Neural cell (in vitro differentiated cells): ENCODE measurements at regions not wholly inside any gene's neighbourhood (a gene's known extent, or its start where the extent isn't known, plus 50 kb on each side); places are given as distances from the start of the nearest gene placed in this dataset.

ENCODE experiments used
- H2AFZ ChIP-seq: fragments of 200-600, 300-800 bp; sonication (generic), shearing (Covaris generic); 2 replicates; pipeline ENCODE4 v1.6.0; 2014; ENCODE audit warnings: low read depth, mild to moderate bottlenecking, antibody characterized with exemption, low read length, moderate library complexity
- H3F3A ChIP-seq: fragments of 200-600 bp; shearing (Covaris generic); 2 replicates; pipeline ENCODE4 v1.6.1; 2016; ENCODE audit warnings: mild to moderate bottlenecking, moderate library complexity, mixed read lengths, antibody characterized with exemption, low read length; ENCODE audit not compliant: insufficient read depth, poor library complexity, severe bottlenecking
- H3K27ac ChIP-seq: fragments of 200-600, 300-800 bp; sonication (generic), shearing (Covaris generic); 2 replicates; pipeline ENCODE4 v1.5.1; 2014; ENCODE audit warnings: mild to moderate bottlenecking, low read length, moderate library complexity
- H3K27me3 ChIP-seq: fragments of 300-800, 200-600 bp; sonication (generic), shearing (Covaris generic); 2 replicates; pipeline ENCODE4 v1.6.0; 2014; ENCODE audit warnings: mild to moderate bottlenecking, low read depth, low read length, moderate library complexity; ENCODE audit not compliant: insufficient read depth
- H3K36me3 ChIP-seq: fragments of 300-800, 200-600 bp; sonication (generic), shearing (Covaris generic); 2 replicates; pipeline ENCODE4 v1.5.1; 2014; ENCODE audit warnings: mild to moderate bottlenecking, antibody characterized with exemption, low read length, moderate library complexity; ENCODE audit not compliant: insufficient read depth
- H3K4me2 ChIP-seq: fragments of 300-800, 200-600 bp; sonication (generic), shearing (Covaris generic); 2 replicates; pipeline ENCODE4 v1.6.0; 2014; ENCODE audit warnings: mild to moderate bottlenecking, low read length
- H3K4me3 ChIP-seq: fragments of 300-800, 200-600 bp; sonication (generic), shearing (Covaris generic); 2 replicates; pipeline ENCODE4 v1.5.1; 2014; ENCODE audit warnings: mild to moderate bottlenecking, low read length, moderate library complexity
- H3K79me2 ChIP-seq: fragments of 200-600 bp; shearing (Covaris generic); replicated peaks from 2 replicates; pipeline ENCODE4 v1.6.0; 2014; ENCODE audit warnings: mild to moderate bottlenecking, low read length, moderate library complexity; ENCODE audit not compliant: insufficient read depth
- H3K9ac ChIP-seq: fragments of 300-800, 200-600 bp; sonication (generic), shearing (Covaris generic); 2 replicates; pipeline ENCODE4 v1.6.1; 2016; ENCODE audit warnings: mild to moderate bottlenecking, low read length, mixed read lengths
- H3K9me2 ChIP-seq: fragments of 200-600 bp; shearing (Covaris generic); 2 replicates; pipeline ENCODE4 v1.6.1; 2016; ENCODE audit warnings: mild to moderate bottlenecking, low read length, mixed read lengths; ENCODE audit not compliant: insufficient read depth
- H3K9me3 ChIP-seq: fragments of 200-600, 300-800 bp; sonication (generic), shearing (Covaris generic); 2 replicates; pipeline ENCODE4 v1.6.1; 2016; ENCODE audit warnings: mild to moderate bottlenecking, mixed run types, low read length, moderate library complexity, mixed read lengths
- H4K20me1 ChIP-seq: fragments of 200-600 bp; shearing (Covaris generic); 2 replicates; pipeline ENCODE4 v1.6.1; 2016; ENCODE audit warnings: mild to moderate bottlenecking, mixed run types; ENCODE audit not compliant: insufficient read depth
- CTCF ChIP-seq: fragments of 450-650 bp; IDR thresholded peaks from 2 replicates; pipeline ENCODE4 v1.5.1; 2014; ENCODE audit warnings: antibody characterized with exemption, mild to moderate bottlenecking, moderate library complexity; ENCODE audit not compliant: poor library complexity, severe bottlenecking
- EP300 ChIP-seq: fragments of 450-650 bp; conservative IDR thresholded peaks from 2 replicates; pipeline ENCODE4 v1.6.1; 2014; ENCODE audit warnings: antibody characterized with exemption, mild to moderate bottlenecking, moderate library complexity; ENCODE audit not compliant: poor library complexity, severe bottlenecking
- EZH2 ChIP-seq: fragments of 200-600, 300-800 bp; shearing (Covaris generic), sonication (generic); IDR thresholded peaks from 2 replicates; pipeline ENCODE4 v1.6.1; 2014; ENCODE audit warnings: antibody characterized with exemption, low read length, borderline replicate concordance, mild to moderate bottlenecking; ENCODE audit not compliant: insufficient read depth, poor library complexity, severe bottlenecking
- MXI1 ChIP-seq: fragments of 450-650 bp; conservative IDR thresholded peaks from 2 replicates; pipeline ENCODE4 v1.6.1; 2014; ENCODE audit warnings: antibody characterized with exemption, mild to moderate bottlenecking; ENCODE audit not compliant: poor library complexity, severe bottlenecking
- POLR2AphosphoS5 ChIP-seq: IDR thresholded peaks from 2 replicates; pipeline ENCODE4 v1.6.1; 2012
- RAD21 ChIP-seq: fragments of 450-650 bp; conservative IDR thresholded peaks from 2 replicates; pipeline ENCODE4 v1.6.1; 2014; ENCODE audit warnings: antibody characterized with exemption, mild to moderate bottlenecking, moderate library complexity
- REST ChIP-seq: IDR thresholded peaks from 2 replicates; pipeline ENCODE4 v1.6.1; 2012; ENCODE audit warnings: borderline replicate concordance
- SMC3 ChIP-seq: fragments of 450-650 bp; conservative IDR thresholded peaks from 2 replicates; pipeline ENCODE4 v1.6.1; 2014; ENCODE audit warnings: antibody characterized with exemption, mild to moderate bottlenecking, moderate library complexity; ENCODE audit not compliant: poor library complexity
- TAF1 ChIP-seq: IDR thresholded peaks from 2 replicates; pipeline ENCODE4 v1.6.1; 2012; ENCODE audit warnings: low read depth

GRCh38 chr2:144156736-144157640 is 362.9 kb downstream of the ZEB2 start:
- H3F3A ChIP-seq = no peaks in the 10 kb centered on the region
- no peaks in the 10 kb centered on the region for H3K9me3 ChIP-seq
- H2AFZ ChIP-seq = no peak overlapping the region
- H3K79me2 ChIP-seq = no peaks in the 10 kb centered on the region
- H4K20me1 ChIP-seq = no peaks in the 10 kb centered on the region
- H3K4me2 ChIP-seq = no peak overlapping the region
- no peak overlapping the region for H3K4me3 ChIP-seq
- no peaks in the 10 kb centered on the region for H3K27me3 ChIP-seq
- TF ChIP-seq SMC3 = no peak
- no peak for TF ChIP-seq EP300
- TF ChIP-seq POLR2AphosphoS5 = no peak
- TF ChIP-seq MXI1 = no peak
- no peak for TF ChIP-seq CTCF
- TF ChIP-seq EZH2 = no peak
- no peak for TF ChIP-seq RAD21
- no peak for TF ChIP-seq REST
- no peak for TF ChIP-seq TAF1
- H3K9ac ChIP-seq = no peak overlapping the region
- H3K27ac ChIP-seq = no peak overlapping the region
- no peaks in the 10 kb centered on the region for H3K36me3 ChIP-seq
- no peaks in the 10 kb centered on the region for H3K9me2 ChIP-seq

DNA sequence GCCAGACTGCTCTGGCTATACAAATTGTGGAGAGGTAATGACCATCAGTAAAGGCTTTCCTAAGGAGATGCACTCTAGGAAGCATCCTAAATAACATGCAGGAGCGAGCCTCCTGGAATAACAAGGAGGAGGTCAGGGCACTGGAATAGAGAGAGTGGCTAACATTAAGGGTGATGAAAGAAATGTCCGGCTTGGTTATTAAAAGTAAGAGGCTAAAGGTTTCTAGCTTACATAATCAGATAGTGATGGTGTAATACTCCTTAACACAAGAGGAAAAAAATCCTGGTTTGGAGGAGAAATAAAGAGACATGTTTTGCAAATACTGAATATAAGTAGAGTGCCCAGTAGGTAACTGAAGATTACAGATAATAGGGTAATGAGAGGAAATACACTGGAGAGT is 365.7 kb downstream of the ZEB2 start:
- no peaks in the 10 kb centered on the region for H3F3A ChIP-seq
- H3K9ac ChIP-seq = no peak overlapping the region
- no peaks in the 10 kb centered on the region for H3K9me3 ChIP-seq
- no peak overlapping the region for H3K27ac ChIP-seq
- H2AFZ ChIP-seq = no peak overlapping the region
- H3K79me2 ChIP-seq = no peaks in the 10 kb centered on the region
- H3K4me2 ChIP-seq = no peak overlapping the region
- H3K9me2 ChIP-seq = no peaks in the 10 kb centered on the region
- no peak overlapping the region for H3K4me3 ChIP-seq
- no peaks in the 10 kb centered on the region for H4K20me1 ChIP-seq
- H3K27me3 ChIP-seq = no peaks in the 10 kb centered on the region
- TF ChIP-seq TAF1 (no peak), POLR2AphosphoS5 (no peak), CTCF (no peak), RAD21 (no peak), EP300 (no peak), SMC3 (no peak), MXI1 (no peak), EZH2 (no peak), REST (no peak)
- no peaks in the 10 kb centered on the region for H3K36me3 ChIP-seq
